Endothelial cell of umbilical vein (primary cell): ENCODE measurements at regions not wholly inside any gene's neighbourhood (a gene's known extent, or its start where the extent isn't known, plus 50 kb on each side); places are given as distances from the start of the nearest gene placed in this dataset.

Source experiments
- BruUV-seq: library from RNA; stranded (reverse); fragments of 400-500 nt; replicated peaks from 2 replicates; lab custom pipeline; 2021; lab: Mats Ljungman, UMichigan
- CTCF ChIA-PET: fragments of 300-600, 350-600 bp; sonication (Branson Sonifier 250); formaldehyde crosslinking; loops from one replicate; lab custom pipeline; 2021; ENCODE audit warnings: antibody characterized with exemption, inconsistent platforms; lab: Charles Lee
- POLR2A ChIA-PET: fragments of 300-600, 350-600 bp; sonication (Branson Sonifier 250); formaldehyde crosslinking; loops from one replicate; lab custom pipeline; 2021; ENCODE audit warnings: antibody characterized with exemption, inconsistent platforms; lab: Charles Lee
- DNase-seq: peaks from one replicate; pipeline ENCODE4 v3.0.0-alpha.2; 2011; ENCODE audit warnings: low read depth, low spot score
- FAIRE-seq: peaks from 2 replicates; lab custom pipeline; 2011; peaks lifted over from hg19 to GRCh38; lab: Jason Lieb, UNC
- H2AFZ ChIP-seq: 2 replicates; pipeline ENCODE4 v1.6.0; 2012; ENCODE audit warnings: low read depth, low read length, control low read depth, inconsistent platforms
- H3K27ac ChIP-seq: 2 replicates; pipeline ENCODE4 v1.5.1; 2011; ENCODE audit warnings: low read depth, mild to moderate bottlenecking, control low read depth, low read length, moderate library complexity; ENCODE audit not compliant: insufficient read depth
- H3K27me3 ChIP-seq, 2 experiments: 2 replicates each; pipeline versions ENCODE4 v1.6.0 to v1.6.1; 2011; ENCODE audit warnings: low read length in 2 of 2, mixed read lengths in 1 of 2; ENCODE audit not compliant: control insufficient read depth in 2 of 2, insufficient read depth in 2 of 2
- H3K36me3 ChIP-seq, 2 experiments: 2 replicates in 1 of 2; 3 replicates in 1 of 2; pipeline ENCODE4 v1.5.1; 2011; ENCODE audit warnings: low read length in 2 of 2, mild to moderate bottlenecking in 1 of 2, moderate library complexity in 1 of 2; ENCODE audit not compliant: control insufficient read depth in 2 of 2, insufficient read depth in 2 of 2; ENCODE audit errors: extremely low read depth in 1 of 2
- H3K4me1 ChIP-seq: 3 replicates; pipeline ENCODE4 v1.5.1; 2011; ENCODE audit warnings: mild to moderate bottlenecking, low read length; ENCODE audit not compliant: control insufficient read depth, insufficient read depth; ENCODE audit errors: extremely low read depth
- H3K4me2 ChIP-seq: 2 replicates; pipeline ENCODE4 v1.6.1; 2011; ENCODE audit warnings: low read length, control low read depth, mixed read lengths; ENCODE audit not compliant: insufficient read depth
- H3K4me3 ChIP-seq, 3 experiments: fragments of 200-600 bp in 1 of 3; sonication (generic), shearing (Covaris generic) in 1 of 3; replicated peaks in 1 of 3; 2 replicates each; pipeline ENCODE4 v1.5.1; 2011 to 2016; ENCODE audit warnings: control low read depth in 3 of 3, low read length in 3 of 3, mild to moderate bottlenecking in 2 of 3, inconsistent platforms in 1 of 3, low read depth in 1 of 3, moderate library complexity in 1 of 3; ENCODE audit not compliant: insufficient read depth in 1 of 3
- H3K79me2 ChIP-seq: 2 replicates; pipeline ENCODE4 v1.6.0; 2012; ENCODE audit warnings: low read length, inconsistent platforms; ENCODE audit not compliant: control insufficient read depth, insufficient read depth
- H3K9ac ChIP-seq: replicated peaks from 2 replicates; pipeline ENCODE3; 2011; ENCODE audit warnings: low read length, control low read depth; ENCODE audit not compliant: insufficient read depth; ENCODE audit errors: extremely low read depth
- H3K9me1 ChIP-seq: replicated peaks from 3 replicates; pipeline ENCODE4 v1.6.0; 2011; ENCODE audit warnings: mild to moderate bottlenecking, low read length; ENCODE audit not compliant: control insufficient read depth, insufficient read depth; ENCODE audit errors: extremely low read depth
- H3K9me3 ChIP-seq: replicated peaks from 2 replicates; pipeline ENCODE4 v1.5.1; 2012; ENCODE audit warnings: low read length, inconsistent platforms; ENCODE audit not compliant: control insufficient read depth, insufficient read depth
- H4K20me1 ChIP-seq: replicated peaks from 2 replicates; pipeline ENCODE3; 2011; ENCODE audit warnings: mild to moderate bottlenecking, low read length; ENCODE audit not compliant: control insufficient read depth, insufficient read depth; ENCODE audit errors: extremely low read depth
- EZH2 ChIP-seq: IDR thresholded peaks from 2 replicates; pipeline ENCODE4 v1.6.1; 2012; ENCODE audit warnings: borderline replicate concordance, low read depth, mild to moderate bottlenecking, moderate library complexity, low read length, inconsistent platforms; ENCODE audit not compliant: severe bottlenecking
- FOS ChIP-seq: IDR thresholded peaks from 2 replicates; pipeline ENCODE4 v1.6.1; 2011; ENCODE audit warnings: mild to moderate bottlenecking, low read length, moderate library complexity, borderline replicate concordance; ENCODE audit not compliant: insufficient read depth
- GATA2 ChIP-seq: IDR thresholded peaks from 2 replicates; pipeline ENCODE4 v1.7.0; 2011; ENCODE audit warnings: low read depth, mild to moderate bottlenecking, moderate library complexity, mixed read lengths, low read length; ENCODE audit not compliant: insufficient read length, insufficient read depth
- JUN ChIP-seq: IDR thresholded peaks from 2 replicates; pipeline ENCODE4 v1.6.1; 2011; ENCODE audit warnings: borderline replicate concordance, low read depth; ENCODE audit not compliant: insufficient read length, insufficient read depth
- MYC ChIP-seq: IDR thresholded peaks from one replicate; pipeline ENCODE4 v1.6.1; 2011; ENCODE audit warnings: mild to moderate bottlenecking, low read depth, low read length
- POLR2A ChIP-seq: IDR thresholded peaks from 2 replicates; pipeline ENCODE4 v1.6.1; 2012; ENCODE audit warnings: low read depth, mild to moderate bottlenecking, control low read depth, low read length
- POLR2AphosphoS5 ChIP-seq: IDR thresholded peaks from 2 replicates; pipeline ENCODE4 v1.6.1; 2012; ENCODE audit warnings: low read depth, mild to moderate bottlenecking, control low read depth, low read length, moderate library complexity; ENCODE audit not compliant: insufficient read depth
- dilution Hi-C: fragments of 300-500 bp; cut with MboI; formaldehyde crosslinking; loops from one replicate; pipeline ENCODE4 v1.15.0; 2019; ENCODE audit warnings: low sequenced_read_pairs; ENCODE audit not compliant: extremely low pct_ligation_motif_present
- intact Hi-C: fragments of 100-400 bp; cut with micrococcal nuclease; formaldehyde crosslinking; loops from one replicate; pipeline ENCODE4 v1.10.0; 2022
- TF ChIP-seq, protein P1 (sequence below), 2 donors: IDR thresholded peaks; 1 replicate in 1 of 2; 2 replicates in 1 of 2; pipeline ENCODE4 v1.5.1; 2011; ENCODE audit warnings: low read length in 2 of 2, mild to moderate bottlenecking in 2 of 2, moderate library complexity in 2 of 2, control low read depth in 1 of 2, inconsistent platforms in 1 of 2, low read depth in 1 of 2; ENCODE audit not compliant: insufficient read depth in 1 of 2; ENCODE audit errors: extremely low read depth in 1 of 2
- TF ChIP-seq, protein P2 (sequence below): IDR thresholded peaks from 2 replicates; pipeline ENCODE4 v1.6.1; 2011; ENCODE audit not compliant: insufficient read depth, insufficient read length

DNA sequence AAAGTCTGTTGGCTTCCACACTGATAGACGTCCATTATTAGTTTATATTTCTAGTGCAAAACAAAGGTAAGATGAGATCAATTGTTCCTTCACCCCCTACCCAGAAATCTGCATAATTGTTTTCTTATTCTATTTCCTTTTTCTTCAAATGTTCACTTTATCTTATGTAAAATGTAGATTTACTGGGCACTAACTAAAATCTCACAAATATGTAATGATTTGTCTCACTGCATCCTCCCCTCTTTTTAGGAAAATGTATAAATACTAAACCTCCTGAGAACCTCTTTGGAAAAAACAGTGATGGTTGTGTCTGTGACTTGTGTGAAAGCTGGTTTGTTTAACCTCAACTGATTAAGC lies 1377.2 kb upstream of the MIR17HG start:
- DNase-seq, result no peak
- Histone ChIP-seq H3K9me3 (no peaks in the 10 kb centered on the region), H3K9ac (no peak overlapping the region), H3K9me1 (no peaks in the 10 kb centered on the region), H3K36me3 (no peaks in the 10 kb centered on the region), H4K20me1 (no peaks in the 10 kb centered on the region), H3K4me1 (no peaks in the 10 kb centered on the region), H3K27ac (no peak overlapping the region), H3K4me2 (no peak overlapping the region), H3K4me3 (no peak overlapping the region), H2AFZ (no peak overlapping the region), H3K79me2 (no peaks in the 10 kb centered on the region), H3K27me3 (no peaks in the 10 kb centered on the region)
- FAIRE-seq, result no peak
- no TSS peak for BruUV-seq
- TF ChIP-seq EZH2 (no peak), JUN (no peak), POLR2AphosphoS5 (no peak), FOS (no peak), GATA2 (no peak), POLR2A (no peak), MYC (no peak)
- TF ChIP-seq, protein P1, sequence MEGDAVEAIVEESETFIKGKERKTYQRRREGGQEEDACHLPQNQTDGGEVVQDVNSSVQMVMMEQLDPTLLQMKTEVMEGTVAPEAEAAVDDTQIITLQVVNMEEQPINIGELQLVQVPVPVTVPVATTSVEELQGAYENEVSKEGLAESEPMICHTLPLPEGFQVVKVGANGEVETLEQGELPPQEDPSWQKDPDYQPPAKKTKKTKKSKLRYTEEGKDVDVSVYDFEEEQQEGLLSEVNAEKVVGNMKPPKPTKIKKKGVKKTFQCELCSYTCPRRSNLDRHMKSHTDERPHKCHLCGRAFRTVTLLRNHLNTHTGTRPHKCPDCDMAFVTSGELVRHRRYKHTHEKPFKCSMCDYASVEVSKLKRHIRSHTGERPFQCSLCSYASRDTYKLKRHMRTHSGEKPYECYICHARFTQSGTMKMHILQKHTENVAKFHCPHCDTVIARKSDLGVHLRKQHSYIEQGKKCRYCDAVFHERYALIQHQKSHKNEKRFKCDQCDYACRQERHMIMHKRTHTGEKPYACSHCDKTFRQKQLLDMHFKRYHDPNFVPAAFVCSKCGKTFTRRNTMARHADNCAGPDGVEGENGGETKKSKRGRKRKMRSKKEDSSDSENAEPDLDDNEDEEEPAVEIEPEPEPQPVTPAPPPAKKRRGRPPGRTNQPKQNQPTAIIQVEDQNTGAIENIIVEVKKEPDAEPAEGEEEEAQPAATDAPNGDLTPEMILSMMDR (IDR thresholded peaks at IDR 0.05; ENCODE audit: extremely low read depth in 1 of 2, insufficient read depth in 1 of 2, low read depth in 1 of 2, low read length in 2 of 2), result no peak
- TF ChIP-seq, protein P2, sequence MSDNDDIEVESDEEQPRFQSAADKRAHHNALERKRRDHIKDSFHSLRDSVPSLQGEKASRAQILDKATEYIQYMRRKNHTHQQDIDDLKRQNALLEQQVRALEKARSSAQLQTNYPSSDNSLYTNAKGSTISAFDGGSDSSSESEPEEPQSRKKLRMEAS, result no peak
- dilution Hi-C loops, result no loop called here
- ChIA-PET POLR2A (no interaction called here), CTCF (no interaction called here)
- intact Hi-C loops, result no loop called here
